ENCODE measurements at regions not wholly inside any gene's neighbourhood (a gene's known extent, or its start where the extent isn't known, plus 50 kb on each side); places are given as distances from the start of the nearest gene placed in this dataset.

GRCh38 chr6:126546541-126547120 is 206.7 kb downstream of the CENPW start:
- TF ChIP-seq CTCF (IDR thresholded peaks at IDR 0.05) (no peak), POLR2A (IDR thresholded peaks at IDR 0.05) (no peak)

Measured in esophagus squamous epithelium (tissue), 4 donors.